ENCODE measurements at regions not wholly inside any gene's neighbourhood (a gene's known extent, or its start where the extent isn't known, plus 50 kb on each side); places are given as distances from the start of the nearest gene placed in this dataset.
"Not testable (repeated sequence)": the region's sequence is repeated elsewhere in the genome, so short reads cannot be mapped to it uniquely, and the experiment has no call there.

- Histone ChIP-seq H3K4me3 (no peak overlapping the region), H3K4me1 (ENCODE audit: low read depth) (no peaks in the 10 kb centered on the region), H3K27ac (no peak overlapping the region), H3K36me3 (no peaks in the 10 kb centered on the region), H3K27me3 (no peaks in the 10 kb centered on the region), H3K9me3 (ENCODE audit: low read depth) (no peaks in the 10 kb centered on the region)
- no peak for DNase-seq (ENCODE audit: low read depth in 1 of 2, low spot score in 1 of 2)
- TF ChIP-seq, protein P1, sequence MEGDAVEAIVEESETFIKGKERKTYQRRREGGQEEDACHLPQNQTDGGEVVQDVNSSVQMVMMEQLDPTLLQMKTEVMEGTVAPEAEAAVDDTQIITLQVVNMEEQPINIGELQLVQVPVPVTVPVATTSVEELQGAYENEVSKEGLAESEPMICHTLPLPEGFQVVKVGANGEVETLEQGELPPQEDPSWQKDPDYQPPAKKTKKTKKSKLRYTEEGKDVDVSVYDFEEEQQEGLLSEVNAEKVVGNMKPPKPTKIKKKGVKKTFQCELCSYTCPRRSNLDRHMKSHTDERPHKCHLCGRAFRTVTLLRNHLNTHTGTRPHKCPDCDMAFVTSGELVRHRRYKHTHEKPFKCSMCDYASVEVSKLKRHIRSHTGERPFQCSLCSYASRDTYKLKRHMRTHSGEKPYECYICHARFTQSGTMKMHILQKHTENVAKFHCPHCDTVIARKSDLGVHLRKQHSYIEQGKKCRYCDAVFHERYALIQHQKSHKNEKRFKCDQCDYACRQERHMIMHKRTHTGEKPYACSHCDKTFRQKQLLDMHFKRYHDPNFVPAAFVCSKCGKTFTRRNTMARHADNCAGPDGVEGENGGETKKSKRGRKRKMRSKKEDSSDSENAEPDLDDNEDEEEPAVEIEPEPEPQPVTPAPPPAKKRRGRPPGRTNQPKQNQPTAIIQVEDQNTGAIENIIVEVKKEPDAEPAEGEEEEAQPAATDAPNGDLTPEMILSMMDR (IDR thresholded peaks at IDR 0.05; ENCODE audit: low read depth, low read length) = no peak
These were observed 755.8 kb downstream of the PRIM2 start for GRCh38 chr6:58073263-58073662.

- not testable (repeated sequence) for H3K4me3 ChIP-seq; DNase-seq (ENCODE audit: low read depth in 1 of 2, low spot score in 1 of 2); H3K27me3 ChIP-seq; H3K36me3 ChIP-seq; H3K27ac ChIP-seq; H3K4me1 ChIP-seq (ENCODE audit: low read depth); H3K9me3 ChIP-seq (ENCODE audit: low read depth)
These were observed 772.6 kb downstream of the PRIM2 start for GRCh38 chr6:58090067-58090466.

GRCh38 chr6:58097251-58097650 is 779.8 kb downstream of the PRIM2 start:
- DNase-seq (ENCODE audit: low read depth in 1 of 2, low spot score in 1 of 2); H3K4me3 ChIP-seq; H3K27ac ChIP-seq; H3K27me3 ChIP-seq; H3K4me1 ChIP-seq (ENCODE audit: low read depth); H3K9me3 ChIP-seq (ENCODE audit: low read depth); H3K36me3 ChIP-seq: not testable (repeated sequence)

DNA sequence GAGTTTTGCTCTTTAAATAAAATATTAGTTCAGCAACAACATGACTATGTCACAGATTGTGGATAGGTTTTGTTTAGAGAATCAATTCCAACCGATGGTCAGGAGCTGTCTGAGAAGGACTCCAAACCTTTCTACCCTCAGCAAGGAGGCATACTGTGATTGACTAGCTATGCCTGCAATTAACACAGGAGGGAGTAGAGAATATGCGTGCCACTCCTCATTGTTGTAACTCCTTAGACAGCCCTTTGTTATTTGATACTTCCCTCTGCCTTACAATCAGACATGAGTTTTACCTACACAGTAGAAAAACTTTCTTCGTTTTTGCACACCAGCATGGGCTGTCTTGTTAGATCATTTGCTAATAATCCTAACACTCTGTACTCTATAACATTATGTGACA is 796.5 kb downstream of the PRIM2 start:
- TF ChIP-seq, protein P1 (IDR thresholded peaks at IDR 0.05; ENCODE audit: low read depth, low read length) = no peak
- DNase-seq (ENCODE audit: low read depth in 1 of 2, low spot score in 1 of 2) = no peak
- no peaks in the 10 kb centered on the region for H3K27me3 ChIP-seq

GRCh38 chr6:58117162-58117561 is 799.7 kb downstream of the PRIM2 start:
- H3K4me3 ChIP-seq; DNase-seq (ENCODE audit: low read depth in 1 of 2, low spot score in 1 of 2); H3K36me3 ChIP-seq; H3K27me3 ChIP-seq; H3K4me1 ChIP-seq (ENCODE audit: low read depth); H3K27ac ChIP-seq; H3K9me3 ChIP-seq (ENCODE audit: low read depth): not testable (repeated sequence)

More for the DNA sequence above, 796.5 kb downstream of the PRIM2 start:
- no peak overlapping the region for H3K27ac ChIP-seq
- H3K4me1 ChIP-seq (ENCODE audit: low read depth) = no peaks in the 10 kb centered on the region
- H3K4me3 ChIP-seq = no peak overlapping the region
- H3K9me3 ChIP-seq (ENCODE audit: low read depth) = no peaks in the 10 kb centered on the region
- H3K36me3 ChIP-seq = no peaks in the 10 kb centered on the region

DNA sequence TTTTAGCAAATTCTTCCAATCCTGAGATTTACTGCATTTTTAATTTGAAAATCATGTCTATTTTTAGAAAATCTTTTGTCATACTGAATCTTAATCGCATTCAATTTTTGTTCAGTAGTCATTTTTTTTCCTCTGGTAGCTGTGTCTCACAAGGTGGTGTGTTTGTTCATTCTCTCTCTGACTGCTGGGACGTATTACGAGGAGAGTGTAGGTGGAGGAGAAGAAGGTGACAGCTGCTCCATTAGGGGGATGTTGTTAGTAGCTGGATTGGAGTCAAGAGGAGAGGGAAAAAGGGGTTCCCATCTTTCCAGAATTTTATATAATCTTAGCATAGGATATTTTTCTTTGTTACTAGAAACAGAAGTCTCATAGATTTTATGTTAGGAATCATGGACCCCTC is 804.2 kb downstream of the PRIM2 start:
- H3K4me3 ChIP-seq; H3K4me1 ChIP-seq (ENCODE audit: low read depth); H3K27me3 ChIP-seq; H3K27ac ChIP-seq; H3K9me3 ChIP-seq (ENCODE audit: low read depth); DNase-seq (ENCODE audit: low read depth in 1 of 2, low spot score in 1 of 2); H3K36me3 ChIP-seq: not testable (repeated sequence)

DNA sequence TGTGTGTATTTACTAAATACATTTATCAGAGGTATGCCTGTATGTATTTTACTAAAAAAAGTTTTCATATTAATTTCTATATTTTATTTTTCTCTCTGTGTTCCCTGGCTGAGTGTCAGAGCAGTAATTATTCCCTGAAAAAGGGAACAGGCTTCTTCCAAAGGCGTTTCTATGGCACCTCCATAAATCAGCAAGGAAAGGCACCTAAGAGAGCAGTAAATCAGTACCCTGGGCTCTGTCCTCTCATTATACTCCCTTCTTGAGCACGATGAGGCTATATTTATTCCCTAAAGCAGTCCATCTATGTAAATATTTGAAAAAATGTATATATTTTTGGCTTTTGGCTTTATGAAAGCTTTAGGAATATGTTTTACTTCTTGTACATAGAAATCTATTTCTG is 806.3 kb downstream of the PRIM2 start:
- H3K4me3 ChIP-seq; H3K4me1 ChIP-seq (ENCODE audit: low read depth): not testable (repeated sequence)

GRCh38 chr6:58128549-58128948 is 811.1 kb downstream of the PRIM2 start:
- DNase-seq (ENCODE audit: low read depth in 1 of 2, low spot score in 1 of 2); H3K36me3 ChIP-seq; H3K27ac ChIP-seq; H3K4me1 ChIP-seq (ENCODE audit: low read depth); H3K27me3 ChIP-seq; H3K4me3 ChIP-seq; H3K9me3 ChIP-seq (ENCODE audit: low read depth): not testable (repeated sequence)

More for the DNA sequence above, 806.3 kb downstream of the PRIM2 start:
- H3K27me3 ChIP-seq; H3K9me3 ChIP-seq (ENCODE audit: low read depth); H3K36me3 ChIP-seq; DNase-seq (ENCODE audit: low read depth in 1 of 2, low spot score in 1 of 2); H3K27ac ChIP-seq: not testable (repeated sequence)

DNA sequence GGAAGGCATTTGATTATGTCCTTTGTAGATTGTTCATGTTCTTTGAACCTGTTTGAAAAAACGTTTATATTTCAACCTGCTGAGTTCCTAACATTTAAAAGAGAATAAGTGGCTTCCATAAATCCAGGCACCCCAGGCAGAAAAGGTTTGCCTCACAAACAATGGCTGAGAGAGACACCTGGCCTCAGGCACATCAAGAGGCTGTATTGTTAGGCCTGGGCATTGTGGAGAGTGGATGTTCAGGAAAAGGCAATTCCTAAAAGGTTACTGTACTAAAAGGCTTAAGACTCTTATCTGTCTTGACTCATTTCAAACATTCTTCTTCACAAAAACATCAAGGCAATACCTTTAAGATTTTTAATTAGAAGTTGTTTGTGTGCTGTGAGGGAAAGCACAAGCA is 811.7 kb downstream of the PRIM2 start:
- H3K4me3 ChIP-seq; H3K36me3 ChIP-seq; H3K27me3 ChIP-seq; H3K9me3 ChIP-seq (ENCODE audit: low read depth); H3K27ac ChIP-seq; DNase-seq (ENCODE audit: low read depth in 1 of 2, low spot score in 1 of 2); H3K4me1 ChIP-seq (ENCODE audit: low read depth): not testable (repeated sequence)

DNA sequence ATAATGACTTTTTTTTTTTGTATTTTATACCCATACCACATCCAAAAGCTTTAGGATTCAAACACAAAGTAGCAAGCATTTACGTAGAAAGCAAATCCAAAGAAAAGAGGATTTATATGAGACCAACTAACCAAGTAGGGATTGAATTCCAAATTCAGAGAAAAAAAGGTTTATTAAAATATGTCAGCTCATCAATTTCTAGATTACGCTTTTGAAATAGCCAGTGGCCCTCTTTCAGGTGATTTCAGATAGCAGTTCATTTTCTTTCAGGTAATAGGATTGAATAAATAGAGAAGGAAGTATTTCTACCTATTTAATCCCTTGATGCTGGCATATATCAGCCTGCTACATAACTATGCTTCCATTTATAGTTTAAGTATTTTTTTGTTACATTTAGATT is 822.3 kb downstream of the PRIM2 start:
- not testable (repeated sequence) for H3K36me3 ChIP-seq

GRCh38 chr6:58171025-58171424 is 853.6 kb downstream of the PRIM2 start:
- not testable (repeated sequence) for H3K9me3 ChIP-seq (ENCODE audit: low read depth); H3K27ac ChIP-seq; H3K27me3 ChIP-seq; H3K36me3 ChIP-seq; DNase-seq (ENCODE audit: low read depth in 1 of 2, low spot score in 1 of 2); H3K4me1 ChIP-seq (ENCODE audit: low read depth); H3K4me3 ChIP-seq

More for the DNA sequence above, 822.3 kb downstream of the PRIM2 start:
- DNase-seq (ENCODE audit: low read depth in 1 of 2, low spot score in 1 of 2); H3K4me1 ChIP-seq (ENCODE audit: low read depth); H3K27ac ChIP-seq; H3K4me3 ChIP-seq; H3K9me3 ChIP-seq (ENCODE audit: low read depth); H3K27me3 ChIP-seq: not testable (repeated sequence)

DNA sequence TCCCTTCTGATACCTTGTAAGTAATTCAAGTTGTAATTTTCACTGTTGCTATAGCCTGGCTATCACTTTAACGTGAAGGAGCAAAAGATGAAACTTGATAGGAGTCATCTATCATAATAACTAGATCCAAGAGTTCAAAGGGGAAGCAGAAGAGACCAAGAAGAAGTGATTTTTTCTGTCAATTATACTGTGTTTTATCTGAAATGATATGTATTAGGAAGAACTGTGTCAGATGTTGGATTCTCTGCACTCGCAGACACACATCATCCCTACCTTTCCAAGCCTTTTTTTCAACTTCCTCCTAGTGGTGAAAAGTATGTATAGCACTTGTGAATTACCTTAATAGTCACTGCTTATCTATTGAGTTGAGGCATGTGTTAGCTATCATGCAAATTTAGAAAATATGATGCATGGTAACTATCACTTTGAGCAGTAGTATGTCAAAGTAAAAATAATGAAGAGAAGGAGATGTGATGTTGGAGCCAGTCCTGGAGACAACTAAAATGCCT is 864.2 kb downstream of the PRIM2 start:
- not testable (repeated sequence) for H3K4me1 ChIP-seq (ENCODE audit: low read depth); H3K36me3 ChIP-seq; DNase-seq (ENCODE audit: low read depth in 1 of 2, low spot score in 1 of 2); H3K9me3 ChIP-seq (ENCODE audit: low read depth); H3K4me3 ChIP-seq; H3K27ac ChIP-seq; H3K27me3 ChIP-seq

GRCh38 chr6:58185300-58185699 is 867.9 kb downstream of the PRIM2 start:
- not testable (repeated sequence) for H3K9me3 ChIP-seq (ENCODE audit: low read depth); DNase-seq (ENCODE audit: low read depth in 1 of 2, low spot score in 1 of 2); H3K27ac ChIP-seq; H3K27me3 ChIP-seq; H3K36me3 ChIP-seq; H3K4me1 ChIP-seq (ENCODE audit: low read depth); H3K4me3 ChIP-seq
